Keratinocyte (primary cell): ENCODE measurements at regions not wholly inside any gene's neighbourhood (a gene's known extent, or its start where the extent isn't known, plus 50 kb on each side); places are given as distances from the start of the nearest gene placed in this dataset.

Experiments
- EZH2 ChIP-seq: IDR thresholded peaks from one replicate; pipeline ENCODE4 v1.6.1; 2012; ENCODE audit warnings: inconsistent platforms, mild to moderate bottlenecking, low read length, moderate library complexity
- TF ChIP-seq, protein P1 (sequence below), 3 experiments: IDR thresholded peaks in 1 of 3; conservative IDR thresholded peaks in 1 of 3; optimal IDR thresholded peaks in 1 of 3; 2 replicates in 2 of 3; 3 replicates in 1 of 3; pipeline versions ENCODE3 to v1.5.1; 2011; ENCODE audit warnings: low read length in 3 of 3, mild to moderate bottlenecking in 3 of 3, moderate library complexity in 2 of 3, control low read depth in 1 of 3, inconsistent platforms in 1 of 3; ENCODE audit not compliant: insufficient read depth in 2 of 3; ENCODE audit errors: extremely low read depth in 1 of 3

GRCh38 chr6:137351890-137352289 lies 132.7 kb upstream of the IFNGR1 start:
- TF ChIP-seq EZH2: no peak
- TF ChIP-seq, protein P1, sequence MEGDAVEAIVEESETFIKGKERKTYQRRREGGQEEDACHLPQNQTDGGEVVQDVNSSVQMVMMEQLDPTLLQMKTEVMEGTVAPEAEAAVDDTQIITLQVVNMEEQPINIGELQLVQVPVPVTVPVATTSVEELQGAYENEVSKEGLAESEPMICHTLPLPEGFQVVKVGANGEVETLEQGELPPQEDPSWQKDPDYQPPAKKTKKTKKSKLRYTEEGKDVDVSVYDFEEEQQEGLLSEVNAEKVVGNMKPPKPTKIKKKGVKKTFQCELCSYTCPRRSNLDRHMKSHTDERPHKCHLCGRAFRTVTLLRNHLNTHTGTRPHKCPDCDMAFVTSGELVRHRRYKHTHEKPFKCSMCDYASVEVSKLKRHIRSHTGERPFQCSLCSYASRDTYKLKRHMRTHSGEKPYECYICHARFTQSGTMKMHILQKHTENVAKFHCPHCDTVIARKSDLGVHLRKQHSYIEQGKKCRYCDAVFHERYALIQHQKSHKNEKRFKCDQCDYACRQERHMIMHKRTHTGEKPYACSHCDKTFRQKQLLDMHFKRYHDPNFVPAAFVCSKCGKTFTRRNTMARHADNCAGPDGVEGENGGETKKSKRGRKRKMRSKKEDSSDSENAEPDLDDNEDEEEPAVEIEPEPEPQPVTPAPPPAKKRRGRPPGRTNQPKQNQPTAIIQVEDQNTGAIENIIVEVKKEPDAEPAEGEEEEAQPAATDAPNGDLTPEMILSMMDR (optimal IDR thresholded peaks at IDR 0.05 in 1 of 3, IDR thresholded peaks at IDR 0.05 in 1 of 3, conservative IDR thresholded peaks at IDR 0.05 in 1 of 3; ENCODE audit: extremely low read depth in 1 of 3, insufficient read depth in 2 of 3, low read length in 3 of 3): no peak
